Neutrophil (primary cell): ENCODE measurements at regions not wholly inside any gene's neighbourhood (a gene's known extent, or its start where the extent isn't known, plus 50 kb on each side); places are given as distances from the start of the nearest gene placed in this dataset.

Source experiments
- H3K27ac ChIP-seq: fragments of 200-600 bp; sonication (generic); 2 replicates; pipeline ENCODE4 v1.5.1; 2016; ENCODE audit warnings: mild to moderate bottlenecking, moderate library complexity
- H3K27me3 ChIP-seq: fragments of 200-600 bp; sonication (generic); 2 replicates; pipeline ENCODE4 v1.6.0; 2016; ENCODE audit warnings: mild to moderate bottlenecking
- H3K36me3 ChIP-seq: fragments of 200-600 bp; sonication (generic); 2 replicates; pipeline ENCODE4 v1.5.1; 2017
- H3K4me1 ChIP-seq, 2 experiments: fragments of 200-600 bp in 1 of 2; sonication (generic) in 1 of 2; 1 replicate in 1 of 2; 2 replicates in 1 of 2; pipeline versions ENCODE4 v1.5.1 to v1.6.1; 2013 to 2016; ENCODE audit warnings: low read depth in 1 of 2, low read length in 1 of 2, mild to moderate bottlenecking in 1 of 2, moderate library complexity in 1 of 2; ENCODE audit not compliant: control insufficient read depth in 1 of 2, insufficient read depth in 1 of 2
- H3K4me3 ChIP-seq, 2 experiments: fragments of 200-600 bp in 1 of 2; sonication (generic) in 1 of 2; 1 replicate in 1 of 2; 2 replicates in 1 of 2; pipeline ENCODE4 v1.5.1; 2013 to 2016; ENCODE audit warnings: low read depth in 1 of 2, low read length in 1 of 2, mild to moderate bottlenecking in 1 of 2, moderate library complexity in 1 of 2
- H3K9me3 ChIP-seq: fragments of 200-600 bp; sonication (generic); 2 replicates; pipeline ENCODE4 v1.5.1; 2016
- TF ChIP-seq, protein P1 (sequence below): fragments of 200-600 bp; sonication (generic); IDR thresholded peaks from 2 replicates; pipeline ENCODE4 v1.5.1; 2016; ENCODE audit warnings: antibody characterized with exemption

DNA sequence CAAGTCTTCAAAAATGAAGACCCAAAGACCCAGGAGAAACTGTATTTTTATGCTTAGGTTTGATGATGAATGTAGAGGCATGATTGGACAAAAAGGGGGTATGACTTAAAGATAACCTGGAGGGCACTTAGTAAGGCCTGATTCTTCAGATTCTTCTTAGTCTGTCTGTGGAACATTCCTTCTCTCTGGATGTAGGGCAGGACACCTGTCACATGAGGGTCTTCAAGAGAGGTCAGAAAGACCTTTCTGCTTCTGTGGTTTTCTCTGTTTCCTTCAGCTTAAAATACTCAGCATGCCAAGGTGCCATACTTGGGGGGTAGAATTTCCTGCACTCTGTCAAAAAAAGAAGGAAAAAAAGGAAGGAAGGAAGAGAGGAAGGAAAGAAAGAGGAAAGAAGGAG, 78.1 kb downstream of the BLID start:
- Histone ChIP-seq H3K4me3 (no peak overlapping the region), H3K27me3 (peaks cover 5% of the 10 kb centered on the region), H3K36me3 (no peaks in the 10 kb centered on the region), H3K9me3 (no peaks in the 10 kb centered on the region), H3K4me1 (no peaks in the 10 kb centered on the region), H3K27ac (no peak overlapping the region)
- TF ChIP-seq, protein P1, sequence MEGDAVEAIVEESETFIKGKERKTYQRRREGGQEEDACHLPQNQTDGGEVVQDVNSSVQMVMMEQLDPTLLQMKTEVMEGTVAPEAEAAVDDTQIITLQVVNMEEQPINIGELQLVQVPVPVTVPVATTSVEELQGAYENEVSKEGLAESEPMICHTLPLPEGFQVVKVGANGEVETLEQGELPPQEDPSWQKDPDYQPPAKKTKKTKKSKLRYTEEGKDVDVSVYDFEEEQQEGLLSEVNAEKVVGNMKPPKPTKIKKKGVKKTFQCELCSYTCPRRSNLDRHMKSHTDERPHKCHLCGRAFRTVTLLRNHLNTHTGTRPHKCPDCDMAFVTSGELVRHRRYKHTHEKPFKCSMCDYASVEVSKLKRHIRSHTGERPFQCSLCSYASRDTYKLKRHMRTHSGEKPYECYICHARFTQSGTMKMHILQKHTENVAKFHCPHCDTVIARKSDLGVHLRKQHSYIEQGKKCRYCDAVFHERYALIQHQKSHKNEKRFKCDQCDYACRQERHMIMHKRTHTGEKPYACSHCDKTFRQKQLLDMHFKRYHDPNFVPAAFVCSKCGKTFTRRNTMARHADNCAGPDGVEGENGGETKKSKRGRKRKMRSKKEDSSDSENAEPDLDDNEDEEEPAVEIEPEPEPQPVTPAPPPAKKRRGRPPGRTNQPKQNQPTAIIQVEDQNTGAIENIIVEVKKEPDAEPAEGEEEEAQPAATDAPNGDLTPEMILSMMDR = no peak

GRCh38 chr11:122036493-122036892, 79.5 kb downstream of the BLID start:
- H3K4me3 ChIP-seq = no peak overlapping the region

GRCh38 chr11:122036018-122036417, 80.0 kb downstream of the BLID start:
- Histone ChIP-seq H3K27ac (no peak overlapping the region), H3K27me3 (peaks cover 5% of the 10 kb centered on the region), H3K9me3 (no peaks in the 10 kb centered on the region), H3K4me3 (no peak overlapping the region), H3K36me3 (no peaks in the 10 kb centered on the region), H3K4me1 (no peaks in the 10 kb centered on the region)
- TF ChIP-seq, protein P1 = no peak

More at GRCh38 chr11:122036493-122036892, 79.5 kb downstream of the BLID start:
- Histone ChIP-seq H3K4me1 (no peaks in the 10 kb centered on the region), H3K9me3 (no peaks in the 10 kb centered on the region), H3K36me3 (no peaks in the 10 kb centered on the region), H3K27ac (no peak overlapping the region), H3K27me3 (peaks cover 5% of the 10 kb centered on the region)
- TF ChIP-seq, protein P1 = no peak

DNA sequence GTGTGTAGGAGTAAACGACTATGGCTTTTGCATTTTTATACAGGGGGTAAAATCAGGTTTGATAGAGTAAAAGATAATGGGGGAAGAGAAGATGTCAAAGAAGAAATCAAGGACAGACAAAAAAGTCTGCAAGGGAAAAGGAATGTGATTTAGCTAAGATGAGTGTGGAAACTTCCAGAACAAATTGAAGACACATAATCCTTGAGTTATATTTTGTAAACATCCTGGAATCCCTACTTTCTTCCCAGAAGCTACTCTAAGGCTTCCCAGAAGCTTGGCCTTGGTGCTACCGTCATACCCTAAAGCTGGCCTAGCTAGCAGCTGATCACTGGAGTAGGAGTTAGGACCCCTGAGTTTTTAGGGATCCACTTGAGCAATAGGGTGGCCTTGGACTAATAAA, 82.4 kb downstream of the BLID start:
- H3K9me3 ChIP-seq = no peaks in the 10 kb centered on the region
- no peaks in the 10 kb centered on the region for H3K36me3 ChIP-seq
- H3K27me3 ChIP-seq = no peaks in the 10 kb centered on the region
- TF ChIP-seq, protein P1 = no peak
- no peak overlapping the region for H3K27ac ChIP-seq
- no peak overlapping the region for H3K4me3 ChIP-seq
- no peaks in the 10 kb centered on the region for H3K4me1 ChIP-seq

DNA sequence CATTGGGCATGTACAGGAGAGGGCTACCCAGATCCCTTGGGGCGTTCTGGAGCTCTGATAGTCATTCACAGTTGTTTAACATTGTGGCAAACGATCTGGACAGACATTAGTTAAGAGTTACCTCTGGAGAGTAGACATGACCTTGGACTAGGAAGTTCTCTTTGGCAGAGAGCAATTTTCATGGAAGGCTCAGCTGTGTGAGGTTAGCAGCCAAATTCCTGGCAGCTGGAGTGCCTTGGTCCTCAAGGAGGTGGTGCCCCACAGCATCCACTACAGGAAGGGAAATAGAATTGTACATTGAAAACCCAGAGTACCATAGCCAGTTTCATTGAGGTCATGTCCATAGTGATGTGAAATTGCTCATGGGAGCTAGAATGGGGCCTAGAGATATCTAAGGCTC, 82.8 kb downstream of the BLID start:
- H3K4me1 ChIP-seq = no peaks in the 10 kb centered on the region
- H3K27ac ChIP-seq = no peak overlapping the region

More for the DNA sequence above, 82.8 kb downstream of the BLID start:
- Histone ChIP-seq H3K4me3 (no peak overlapping the region), H3K9me3 (no peaks in the 10 kb centered on the region), H3K36me3 (no peaks in the 10 kb centered on the region), H3K27me3 (no peaks in the 10 kb centered on the region)
- TF ChIP-seq, protein P1 = no peak
